Stomach (tissue), 8 donors: ENCODE measurements at regions not wholly inside any gene's neighbourhood (a gene's known extent, or its start where the extent isn't known, plus 50 kb on each side); places are given as distances from the start of the nearest gene placed in this dataset.
"Not testable (repeated sequence)": the region's sequence is repeated elsewhere in the genome, so short reads cannot be mapped to it uniquely, and the experiment has no call there.

ENCODE experiments used
- DNase-seq, 2 donors: peaks; one replicate each; pipeline versions ENCODE4 v3.0.0 to v3.0.0-alpha.2; 2013 to 2019
- H3K27ac ChIP-seq, 5 donors: fragments of 200-600 bp in 4 of 5; sonication (generic) in 4 of 5; one replicate each; pipeline ENCODE4 v1.5.1; 2013 to 2019; ENCODE audit warnings: mild to moderate bottlenecking in 1 of 5, moderate library complexity in 1 of 5
- H3K27me3 ChIP-seq, 3 donors: fragments of 200-600 bp; sonication (generic); one replicate each; pipeline ENCODE4 v1.5.1; 2017 to 2019; ENCODE audit warnings: mixed run types in 1 of 3
- H3K36me3 ChIP-seq, 4 donors: fragments of 200-600 bp; sonication (generic); 1 replicate in 3 of 4; 2 replicates in 1 of 4; pipeline ENCODE4 v1.5.1; 2016 to 2019
- H3K4me1 ChIP-seq, 4 donors: fragments of 200-600 bp; sonication (generic); one replicate each; pipeline ENCODE4 v1.5.1; 2016 to 2019
- H3K4me3 ChIP-seq, 4 donors: fragments of 200-600 bp; sonication (generic) in 3 of 4; one replicate each; pipeline ENCODE4 v1.5.1; 2016 to 2019; ENCODE audit warnings: mild to moderate bottlenecking in 1 of 4
- H3K9me3 ChIP-seq, 4 donors: fragments of 200-600 bp; sonication (generic); one replicate each; pipeline ENCODE4 v1.5.1; 2016 to 2019
- CTCF ChIP-seq, 7 experiments: fragments of 450-650 bp in 4 of 7; fragments of 200-600 bp in 3 of 7; sonication (generic) in 3 of 7; IDR thresholded peaks; one replicate each; pipeline ENCODE4 v1.5.1; 2016 to 2019; ENCODE audit warnings: antibody characterized with exemption in 7 of 7, control low read depth in 2 of 7, mild to moderate bottlenecking in 1 of 7
- EP300 ChIP-seq: sonication (generic); formaldehyde crosslinking; IDR thresholded peaks from one replicate; pipeline ENCODE4 v1.6.1; 2017; ENCODE audit warnings: antibody characterized with exemption
- POLR2A ChIP-seq, 4 donors: fragments of 450-650 bp; IDR thresholded peaks; one replicate each; pipeline ENCODE4 v1.6.1; 2016; ENCODE audit warnings: antibody characterized with exemption in 4 of 4, control low read depth in 2 of 4, mild to moderate bottlenecking in 1 of 4, moderate library complexity in 1 of 4
- POLR2AphosphoS5 ChIP-seq, 3 donors: sonication (generic); formaldehyde crosslinking; IDR thresholded peaks; one replicate each; pipeline ENCODE4 v1.6.1; 2016; ENCODE audit warnings: antibody characterized with exemption in 3 of 3
- WGBS, 5 donors: extraction: QIAGEN DNeasy Blood & Tissue Kit in 3 of 5; methylation state at CpG; one replicate each; pipeline versions ENCODE4 v1.1.5 to v1.1.7; 2013 to 2018; 5-methylcytosine and 5-hydroxymethylcytosine counted together
- intact Hi-C: fragments of 100-400 bp; cut with DNase I; formaldehyde crosslinking; loops from one replicate; pipeline ENCODE4 v1.15.1; 2023; ENCODE audit warnings: low total_unique reads
- donor health status: healthy with polysubstance abuse.
- donor health status: Bipolar disorder and iron deficiency.
- donor health status: healthy.

GRCh38 chr21:17391811-17392340 is 121.0 kb upstream of the CXADR start:
- H3K27ac ChIP-seq: no peak overlapping the region
- WGBS, 5 donors: 65 to 73% (median 70%) methylated on average over 3 of the region's 3 CpGs
- no peak for DNase-seq
- intact Hi-C loops: no loop called here
- no peaks in the 10 kb centered on the region for H3K4me1 ChIP-seq
- TF ChIP-seq POLR2AphosphoS5 (IDR thresholded peaks at IDR 0.05) (no peak), CTCF (IDR thresholded peaks at IDR 0.05) (no peak), EP300 (no peak), POLR2A (IDR thresholded peaks at IDR 0.05) (no peak)
- no peaks in the 10 kb centered on the region for H3K9me3 ChIP-seq
- no peaks in the 10 kb centered on the region for H3K27me3 ChIP-seq
- no peak overlapping the region for H3K4me3 ChIP-seq
- no peaks in the 10 kb centered on the region for H3K36me3 ChIP-seq

- no peaks in the 10 kb centered on the region for H3K9me3 ChIP-seq
- no peak overlapping the region for H3K27ac ChIP-seq
- H3K27me3 ChIP-seq: no peaks in the 10 kb centered on the region
- TF ChIP-seq CTCF (IDR thresholded peaks at IDR 0.05) (no peak), EP300 (no peak), POLR2AphosphoS5 (IDR thresholded peaks at IDR 0.05) (no peak), POLR2A (IDR thresholded peaks at IDR 0.05) (no peak)
- H3K4me3 ChIP-seq: no peak overlapping the region
- 53 to 81% (median 73%) methylated on average over 4 of the region's 4 CpGs for WGBS, 5 donors
- no peaks in the 10 kb centered on the region for H3K4me1 ChIP-seq
- no peak for DNase-seq
- intact Hi-C loops: no loop called here
- no peaks in the 10 kb centered on the region for H3K36me3 ChIP-seq
These were observed 119.4 kb upstream of the CXADR start for GRCh38 chr21:17393413-17393812.

GRCh38 chr21:17396948-17397347 is 115.9 kb upstream of the CXADR start:
- TF ChIP-seq POLR2AphosphoS5 (IDR thresholded peaks at IDR 0.05) (no peak), POLR2A (IDR thresholded peaks at IDR 0.05) (no peak), CTCF (IDR thresholded peaks at IDR 0.05) (no peak), EP300 (no peak)
- intact Hi-C loops: no loop called here

GRCh38 chr21:17397703-17398102 is 115.1 kb upstream of the CXADR start:
- H3K27ac ChIP-seq: no peak overlapping the region
- no peaks in the 10 kb centered on the region for H3K9me3 ChIP-seq
- no peaks in the 10 kb centered on the region for H3K36me3 ChIP-seq
- intact Hi-C loops: no loop called here
- H3K27me3 ChIP-seq: no peaks in the 10 kb centered on the region
- TF ChIP-seq CTCF (IDR thresholded peaks at IDR 0.05) (no peak), EP300 (no peak), POLR2A (IDR thresholded peaks at IDR 0.05) (no peak), POLR2AphosphoS5 (IDR thresholded peaks at IDR 0.05) (no peak)
- H3K4me3 ChIP-seq: no peak overlapping the region
- DNase-seq: no peak
- no peaks in the 10 kb centered on the region for H3K4me1 ChIP-seq

More at GRCh38 chr21:17396948-17397347, 115.9 kb upstream of the CXADR start:
- H3K4me3 ChIP-seq: no peak overlapping the region
- no peak overlapping the region for H3K27ac ChIP-seq
- H3K36me3 ChIP-seq: no peaks in the 10 kb centered on the region
- H3K9me3 ChIP-seq: no peaks in the 10 kb centered on the region
- DNase-seq: no peak
- no peaks in the 10 kb centered on the region for H3K27me3 ChIP-seq
- no peaks in the 10 kb centered on the region for H3K4me1 ChIP-seq

- H3K4me1 ChIP-seq, H3K27ac ChIP-seq, H3K9me3 ChIP-seq, H3K27me3 ChIP-seq, H3K4me3 ChIP-seq, DNase-seq, intact Hi-C loops, H3K36me3 ChIP-seq: not testable (repeated sequence)
- WGBS, 5 donors: 79 to 91% (median 87%) methylated on average over 4 of the region's 4 CpGs
These were observed 113.9 kb upstream of the CXADR start for GRCh38 chr21:17398954-17399353.
